ENCODE measurements at regions not wholly inside any gene's neighbourhood (a gene's known extent, or its start where the extent isn't known, plus 50 kb on each side); places are given as distances from the start of the nearest gene placed in this dataset.

DNA sequence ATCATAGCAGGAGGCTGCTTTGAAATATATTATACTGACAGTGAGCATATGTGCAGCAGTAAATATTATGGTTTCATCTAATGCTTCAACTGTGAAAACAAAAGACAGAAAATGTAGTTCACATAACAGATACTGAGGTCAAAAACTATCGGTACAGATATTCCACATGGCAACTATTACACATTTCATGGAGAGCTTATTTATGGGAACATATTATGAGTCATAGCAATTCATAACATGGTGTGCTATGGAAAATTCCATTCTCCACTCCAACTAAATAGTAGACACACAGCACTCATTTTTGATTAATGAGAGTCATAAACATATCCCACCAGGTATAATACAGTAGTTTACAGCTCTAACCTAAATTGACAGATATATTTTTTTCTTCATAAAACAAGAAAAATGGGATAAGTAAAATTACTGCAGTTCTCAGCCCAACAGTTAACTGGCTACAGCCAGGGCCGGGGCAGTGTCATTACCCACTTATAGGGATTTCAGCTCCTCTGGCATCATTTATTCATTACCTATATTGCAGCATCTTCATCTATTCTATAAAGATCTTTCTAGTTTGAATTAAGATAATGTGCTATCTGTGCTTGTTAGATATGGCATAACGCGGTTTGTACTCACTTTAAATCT, 475.6 kb upstream of the KLF6 start:
- Histone ChIP-seq H3F3A (ENCODE audit: insufficient read depth, low read depth) (no peaks in the 10 kb centered on the region), H3K36me3 (ENCODE audit: low read depth) (no peaks in the 10 kb centered on the region), H3K4me3 (no peak overlapping the region), H3K27me3 (ENCODE audit: insufficient read depth, low read depth) (no peaks in the 10 kb centered on the region), H4K20me1 (ENCODE audit: insufficient read depth) (no peaks in the 10 kb centered on the region), H3K79me2 (ENCODE audit: low read depth) (no peaks in the 10 kb centered on the region), H3K9me2 (ENCODE audit: insufficient read depth) (no peaks in the 10 kb centered on the region), H3K9me3 (ENCODE audit: insufficient read depth, low read depth) (no peaks in the 10 kb centered on the region), H3K4me1 (replicated peaks; ENCODE audit: insufficient read depth) (no peaks in the 10 kb centered on the region), H3K4me2 (no peak overlapping the region), H2AFZ (no peak overlapping the region), H3K27ac (no peak overlapping the region)
- no peak for DNase-seq
- TF ChIP-seq CTCF (conservative IDR thresholded peaks at IDR 0.05) (no peak), EZH2 (IDR thresholded peaks at IDR 0.05; ENCODE audit: low read depth) (no peak)
- ChIA-PET CTCF (no interaction called here), POLR2A (ENCODE audit: unreplicated experiment) (no interaction called here)
- no TSS peak for BruUV-seq (replicated peaks)
- intact Hi-C loops (cut with micrococcal nuclease; ENCODE audit: unreplicated experiment), result loop anchor here (10.0 kb wide), 1 partner anchor 504 kb away; no protein-coding TSS in a partner anchor

GRCh38 chr10:4257939-4258465, 473.0 kb upstream of the KLF6 start:
- CTCF ChIA-PET, result no interaction called here
- TF ChIP-seq EZH2 (IDR thresholded peaks at IDR 0.05; ENCODE audit: low read depth) (no peak), CTCF (conservative IDR thresholded peaks at IDR 0.05) (no peak)
- intact Hi-C loops (cut with micrococcal nuclease; ENCODE audit: unreplicated experiment), result no loop called here

DNA sequence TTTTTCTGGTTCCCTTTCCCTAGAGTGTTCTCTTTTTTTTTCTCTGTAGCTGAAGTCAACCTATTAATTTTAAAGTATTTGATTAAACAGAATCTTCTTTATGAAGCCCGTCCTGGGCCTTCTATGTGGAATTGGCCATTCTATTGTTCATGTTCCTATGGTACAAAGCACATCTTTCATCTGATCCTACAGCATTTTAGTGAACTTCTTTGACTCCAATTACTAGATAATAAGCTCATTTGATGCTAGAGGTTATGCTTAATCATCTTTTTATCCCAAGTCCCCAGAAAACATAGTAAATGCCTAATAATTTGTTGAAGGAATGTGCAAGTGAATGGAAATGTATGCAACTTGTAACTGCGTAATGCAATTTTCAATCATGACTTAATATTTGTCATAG, 472.0 kb upstream of the KLF6 start:
- Histone ChIP-seq H3K4me3 (no peak overlapping the region), H3F3A (ENCODE audit: insufficient read depth, low read depth) (no peaks in the 10 kb centered on the region), H2AFZ (no peak overlapping the region), H3K4me1 (replicated peaks; ENCODE audit: insufficient read depth) (no peaks in the 10 kb centered on the region), H3K4me2 (no peak overlapping the region), H3K36me3 (ENCODE audit: low read depth) (no peaks in the 10 kb centered on the region), H3K27me3 (ENCODE audit: insufficient read depth, low read depth) (no peaks in the 10 kb centered on the region), H3K9me2 (ENCODE audit: insufficient read depth) (no peaks in the 10 kb centered on the region), H3K79me2 (ENCODE audit: low read depth) (no peaks in the 10 kb centered on the region), H4K20me1 (ENCODE audit: insufficient read depth) (no peaks in the 10 kb centered on the region), H3K9me3 (ENCODE audit: insufficient read depth, low read depth) (no peaks in the 10 kb centered on the region), H3K27ac (no peak overlapping the region)
- ChIA-PET CTCF (no interaction called here), POLR2A (ENCODE audit: unreplicated experiment) (no interaction called here)
- no TSS peak for BruUV-seq (replicated peaks)
- intact Hi-C loops (cut with micrococcal nuclease; ENCODE audit: unreplicated experiment), result no loop called here
- TF ChIP-seq EZH2 (IDR thresholded peaks at IDR 0.05; ENCODE audit: low read depth) (no peak), CTCF (conservative IDR thresholded peaks at IDR 0.05) (no peak)
- DNase-seq, result no peak

More at GRCh38 chr10:4257939-4258465, 473.0 kb upstream of the KLF6 start:
- no peak overlapping the region for H3K27ac ChIP-seq
- no peak overlapping the region for H2AFZ ChIP-seq
- no peaks in the 10 kb centered on the region for H3K36me3 ChIP-seq (ENCODE audit: low read depth)
- H4K20me1 ChIP-seq (ENCODE audit: insufficient read depth), result no peaks in the 10 kb centered on the region
- H3K4me1 ChIP-seq (replicated peaks; ENCODE audit: insufficient read depth), result no peaks in the 10 kb centered on the region
- H3K27me3 ChIP-seq (ENCODE audit: insufficient read depth, low read depth), result no peaks in the 10 kb centered on the region
- BruUV-seq (replicated peaks), result no TSS peak
- H3K4me3 ChIP-seq, result no peak overlapping the region
- POLR2A ChIA-PET (ENCODE audit: unreplicated experiment), result no interaction called here
- no peak for DNase-seq
- no peaks in the 10 kb centered on the region for H3K9me2 ChIP-seq (ENCODE audit: insufficient read depth)
- no peak overlapping the region for H3K4me2 ChIP-seq
- no peaks in the 10 kb centered on the region for H3K9me3 ChIP-seq (ENCODE audit: insufficient read depth, low read depth)
- no peaks in the 10 kb centered on the region for H3F3A ChIP-seq (ENCODE audit: insufficient read depth, low read depth)
- no peaks in the 10 kb centered on the region for H3K79me2 ChIP-seq (ENCODE audit: low read depth)
